HG02981 (cell line): ENCODE measurements at regions not wholly inside any gene's neighbourhood (a gene's known extent, or its start where the extent isn't known, plus 50 kb on each side); places are given as distances from the start of the nearest gene placed in this dataset.
"Not testable (repeated sequence)": the region's sequence is repeated elsewhere in the genome, so short reads cannot be mapped to it uniquely, and the experiment has no call there.

Experiments used
- ATAC-seq: cut with Tn5 transposase; IDR thresholded peaks from one replicate; pipeline ENCODE4 v1.9.1; 2021; ENCODE audit warnings: mild to moderate bottlenecking, moderate library complexity; ENCODE audit not compliant: unreplicated experiment

DNA sequence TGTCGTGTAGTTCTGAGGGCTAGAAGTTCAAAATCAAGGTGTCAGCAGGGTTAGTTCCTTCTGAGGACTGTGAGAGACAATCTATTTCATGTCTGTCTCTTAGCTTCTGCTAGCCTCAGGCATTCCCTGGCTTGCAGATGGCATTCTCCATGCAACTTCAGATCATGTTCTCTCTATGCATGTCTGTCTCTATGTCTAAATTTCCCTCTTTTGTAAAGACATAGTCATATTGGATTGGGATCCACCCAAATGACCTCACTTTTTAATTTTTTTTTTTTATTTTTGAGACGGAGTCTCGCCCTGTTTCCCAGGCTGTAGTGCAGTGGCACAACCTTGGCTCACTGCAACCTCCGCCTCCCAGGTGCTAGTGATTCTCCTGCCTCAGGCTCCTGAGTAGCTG is 104.6 kb downstream of the RAP2B start:
- ATAC-seq = no peak

DNA sequence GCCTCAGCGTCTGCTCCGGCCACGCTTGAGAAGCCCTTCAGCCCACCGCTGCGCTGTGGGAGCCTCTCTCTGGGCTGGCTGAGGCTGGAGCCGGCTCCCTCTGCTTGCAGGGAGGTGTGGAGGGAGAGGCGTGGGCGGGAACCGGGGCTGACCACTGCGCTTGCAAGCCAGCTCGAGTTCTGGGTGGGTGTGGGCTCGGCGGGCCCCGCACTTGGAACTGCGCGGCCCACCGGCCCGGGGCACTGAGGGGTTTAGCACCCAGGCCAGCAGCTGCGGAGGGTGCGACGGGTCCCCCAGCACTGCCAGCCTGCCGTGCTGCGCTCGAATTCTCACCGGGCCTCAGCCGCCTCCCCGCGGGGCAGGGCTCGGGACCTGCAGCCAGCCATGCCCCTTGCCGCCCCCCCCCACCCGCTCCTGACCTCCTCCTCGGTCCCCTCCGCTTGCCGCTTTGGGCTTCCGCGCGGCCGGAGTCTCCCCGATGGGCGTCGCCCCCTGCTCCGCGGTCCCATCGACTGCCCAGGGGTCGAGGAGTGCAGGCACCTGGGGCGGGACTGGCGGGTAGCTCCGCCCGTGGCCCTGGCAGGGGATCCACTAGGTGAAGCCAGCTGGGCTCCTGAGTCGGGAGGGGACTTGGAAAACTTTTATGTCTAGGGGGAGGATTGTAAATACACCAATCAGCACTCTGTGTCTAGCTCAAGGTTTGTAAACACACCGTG is 106.7 kb downstream of the RAP2B start:
- ATAC-seq = no peak

DNA sequence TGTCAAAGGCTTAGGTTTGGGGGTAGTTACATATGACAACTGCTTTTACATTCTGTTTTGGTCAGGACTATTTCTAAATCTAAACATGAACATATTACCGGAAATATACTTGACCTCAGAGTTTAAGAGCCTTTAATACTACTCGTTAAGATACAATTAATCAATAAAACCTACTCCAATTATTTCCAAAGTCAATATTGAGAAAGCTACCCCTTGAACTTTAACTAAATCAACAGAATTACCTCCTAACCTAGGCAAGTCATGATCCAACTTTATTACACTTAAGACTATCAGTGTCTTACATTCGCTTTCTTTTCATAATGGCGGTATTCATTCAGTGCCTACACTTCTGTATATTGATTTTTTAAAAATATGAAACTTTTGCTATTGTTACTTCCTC is 107.7 kb downstream of the RAP2B start:
- no peak for ATAC-seq

DNA sequence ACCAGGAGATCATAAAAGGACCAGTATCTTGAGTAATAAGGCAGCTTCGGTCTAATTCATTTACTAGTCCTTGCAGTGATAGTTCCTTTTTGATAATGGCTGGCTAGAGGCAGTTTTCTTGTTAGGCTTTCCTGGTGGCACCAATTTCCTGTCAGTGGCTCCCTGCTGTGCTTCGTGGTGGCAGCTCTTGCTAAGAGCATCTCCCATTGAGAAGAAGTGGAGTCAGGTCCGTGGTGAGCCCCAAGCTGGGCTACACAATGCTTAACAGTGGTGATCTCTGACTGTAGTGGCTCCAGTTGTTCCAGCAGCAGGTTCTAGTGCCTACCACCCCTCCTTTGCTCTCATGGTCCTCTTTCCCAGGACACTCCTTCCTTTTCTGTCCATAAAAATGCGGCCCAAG is 111.2 kb downstream of the RAP2B start:
- ATAC-seq = no peak

DNA sequence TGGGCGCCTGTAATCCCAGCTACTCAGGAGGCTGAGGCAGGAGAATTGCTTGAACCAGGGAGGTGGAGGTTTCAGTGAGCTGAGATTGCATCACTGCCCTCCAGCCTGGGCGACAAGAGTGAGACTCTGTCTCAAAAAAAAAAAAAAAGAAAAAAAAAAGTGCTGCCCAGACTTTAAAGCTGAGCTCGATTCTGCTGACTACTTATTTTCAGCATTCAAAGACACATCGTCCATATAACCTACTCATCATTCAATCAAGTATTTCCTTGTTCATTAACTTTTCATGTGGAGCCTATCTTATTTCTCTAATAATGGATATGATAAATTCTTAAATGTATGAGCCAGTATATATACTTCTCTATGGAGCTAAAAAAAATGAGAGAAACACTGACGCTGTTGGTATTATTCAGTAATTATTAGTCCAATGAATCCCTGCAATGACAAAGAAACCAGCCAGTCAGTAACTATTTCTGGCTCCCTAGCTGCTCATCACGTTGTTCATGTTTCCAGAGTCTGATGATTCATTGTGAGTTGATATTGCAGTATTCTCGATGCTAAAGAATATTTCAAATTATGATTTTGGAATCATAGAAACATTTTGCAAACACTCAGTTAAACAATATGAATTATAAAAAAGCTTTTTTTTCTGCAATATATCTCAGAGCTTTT is 111.9 kb downstream of the RAP2B start:
- no peak for ATAC-seq

DNA sequence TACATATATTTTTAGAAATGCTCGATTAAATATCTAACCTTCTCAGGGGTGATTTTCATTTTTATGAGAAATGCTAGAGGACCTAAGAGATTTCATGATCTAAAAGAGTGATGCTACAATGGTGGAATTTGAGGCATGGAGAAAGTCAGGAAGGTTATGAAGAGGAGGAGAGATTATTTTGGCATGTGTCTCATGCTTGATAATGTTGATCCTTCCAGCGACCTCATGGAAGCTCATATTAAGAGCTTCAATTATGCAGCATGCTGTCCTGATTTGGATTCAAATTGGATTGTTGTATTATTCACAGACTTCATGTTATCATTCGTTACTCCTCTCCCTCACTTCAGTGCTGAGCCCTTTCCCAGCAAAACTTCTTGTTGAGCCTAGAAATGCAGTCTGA is 112.5 kb downstream of the RAP2B start:
- ATAC-seq = no peak

DNA sequence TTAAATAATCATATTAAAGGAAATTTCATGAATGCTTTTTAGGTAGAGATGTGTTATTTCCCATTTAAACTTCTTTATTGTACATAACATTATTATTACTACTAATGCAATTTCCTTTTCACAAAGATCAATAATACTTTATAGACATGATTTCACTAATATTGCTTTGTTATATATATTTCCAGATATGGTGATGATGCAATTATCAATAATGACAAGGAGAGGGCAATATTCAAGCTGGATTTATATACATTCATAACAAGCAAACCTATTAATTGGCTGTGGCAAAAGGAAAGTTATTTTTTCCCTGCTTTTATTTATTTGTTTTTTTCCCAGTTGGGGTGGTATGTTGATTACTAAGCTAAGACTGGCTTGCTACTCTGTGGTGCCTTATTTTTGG is 113.5 kb downstream of the RAP2B start:
- no peak for ATAC-seq

DNA sequence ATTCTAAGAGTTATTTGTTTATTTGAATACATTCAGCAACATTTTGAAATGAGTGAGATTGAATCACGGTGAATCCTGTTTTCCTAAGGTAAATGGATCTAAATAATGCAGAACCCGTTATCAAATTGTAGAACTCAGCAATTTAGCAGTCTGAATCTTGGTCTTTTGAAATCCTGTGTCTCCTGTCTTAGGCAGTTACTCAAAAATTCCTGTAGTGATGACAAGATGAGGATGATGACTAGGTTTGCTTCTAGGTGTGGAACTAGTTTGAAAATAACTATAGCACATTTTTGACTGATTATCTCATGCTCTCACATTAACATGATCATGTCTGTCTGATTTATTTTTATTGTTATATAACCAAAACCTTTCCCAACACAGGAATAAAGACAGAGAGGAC is 115.0 kb downstream of the RAP2B start:
- ATAC-seq = no peak

DNA sequence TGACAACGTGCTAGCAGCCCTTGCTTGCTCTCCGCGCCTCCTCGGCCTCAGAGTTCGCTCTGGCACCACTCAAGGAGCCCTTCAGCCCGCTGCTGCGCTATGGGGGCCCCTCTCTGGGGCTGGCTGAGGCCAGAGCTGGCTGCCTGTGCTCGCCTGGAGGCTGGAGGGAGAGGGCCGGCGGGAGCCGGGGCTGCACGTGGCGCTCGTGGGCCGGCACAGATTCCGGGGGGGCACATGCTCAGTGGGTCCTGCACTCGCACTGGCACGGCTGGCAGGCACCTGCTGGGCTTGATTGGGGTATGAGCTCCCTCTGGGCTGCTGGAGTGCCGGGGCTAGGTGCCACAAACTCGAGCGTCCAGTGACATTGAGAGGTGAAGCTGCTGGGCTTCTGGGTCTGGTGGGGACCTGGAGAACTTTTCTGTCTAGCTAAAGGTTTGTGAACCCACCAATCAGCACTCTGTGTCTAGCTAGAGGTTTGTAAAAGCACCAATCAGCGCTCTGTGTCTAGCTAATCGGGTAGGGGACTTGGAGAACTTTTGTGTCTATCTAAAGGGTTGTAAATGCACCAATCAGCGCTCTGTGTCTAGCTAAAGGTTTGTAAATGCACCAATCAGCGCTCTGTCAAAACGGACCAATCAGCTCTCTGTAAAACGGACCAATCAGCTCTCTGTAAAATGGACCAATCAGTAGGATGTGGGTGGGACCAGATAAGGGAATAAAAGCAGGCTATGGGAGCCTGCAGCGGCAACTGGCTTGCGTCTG is 119.4 kb downstream of the RAP2B start:
- not testable (repeated sequence) for ATAC-seq

DNA sequence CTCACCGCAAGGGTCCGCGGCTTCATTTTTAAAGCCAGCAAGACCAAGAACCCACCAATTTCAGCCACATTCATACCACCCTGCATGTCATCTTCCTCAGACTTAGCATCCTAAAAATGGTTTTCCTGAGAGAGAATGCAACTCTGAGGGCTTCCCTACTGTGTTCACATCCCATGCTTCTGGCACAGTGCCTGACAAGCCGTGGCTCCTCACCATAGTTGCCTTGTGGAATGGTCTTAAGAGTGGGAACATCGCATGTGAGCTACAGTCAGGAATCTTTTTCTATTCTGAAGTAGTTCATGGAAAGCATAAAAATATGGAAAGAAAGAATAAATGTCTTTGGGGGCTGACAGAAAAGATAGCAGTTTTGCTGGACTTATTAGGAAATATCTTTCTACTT is 120.3 kb downstream of the RAP2B start:
- no peak for ATAC-seq

DNA sequence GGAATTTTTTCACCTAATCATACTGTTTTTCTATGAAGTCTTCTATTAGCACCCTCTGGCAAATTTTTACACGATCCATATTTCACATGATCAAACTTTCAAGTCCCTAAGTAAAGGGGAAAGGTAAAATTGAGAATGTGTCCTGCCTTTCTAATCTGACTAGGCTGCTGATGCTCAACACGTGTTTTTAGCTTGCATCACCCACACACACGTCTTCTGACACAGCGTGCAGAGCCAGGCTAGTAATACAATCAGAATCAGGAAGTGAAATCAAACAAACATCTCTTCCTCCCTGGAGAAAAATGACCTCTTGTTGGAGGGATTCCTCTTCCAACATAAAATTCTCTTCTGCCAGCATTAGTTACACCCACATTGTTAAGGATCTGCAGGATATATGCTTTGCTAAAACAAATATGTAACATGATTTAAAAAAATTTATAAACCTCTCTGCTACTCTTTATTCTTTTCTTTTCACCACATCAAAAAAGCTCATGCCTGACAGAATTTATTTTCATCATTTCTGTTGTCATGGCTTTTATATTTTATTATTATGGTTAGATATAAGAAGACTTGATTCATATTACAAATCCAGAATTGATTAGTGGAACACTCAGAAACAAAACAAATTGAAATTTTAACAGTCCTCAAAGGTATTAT is 122.4 kb downstream of the RAP2B start:
- ATAC-seq = peak; percentile 54

DNA sequence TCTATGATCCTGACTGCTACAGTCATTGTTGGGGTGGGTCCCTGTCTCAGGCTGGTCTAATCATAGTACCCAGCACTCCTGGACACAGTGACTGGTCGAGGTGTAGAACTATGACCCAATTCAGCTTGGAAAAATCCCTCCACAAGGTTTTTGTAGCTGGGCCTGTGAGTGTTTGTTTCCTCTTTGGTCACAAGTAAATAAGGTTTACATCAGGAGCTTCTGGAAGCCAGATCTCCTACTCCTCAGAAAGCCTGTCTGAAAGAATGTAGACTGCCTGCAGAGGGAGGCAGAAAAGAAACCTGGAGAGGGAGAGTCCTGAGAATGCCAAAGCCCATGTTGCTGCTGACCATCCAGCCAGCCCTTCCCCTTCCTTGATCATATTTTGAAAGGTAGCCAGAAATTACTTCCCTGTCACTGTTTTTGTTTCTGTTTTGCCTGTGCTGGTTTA is 123.2 kb downstream of the RAP2B start:
- no peak for ATAC-seq

DNA sequence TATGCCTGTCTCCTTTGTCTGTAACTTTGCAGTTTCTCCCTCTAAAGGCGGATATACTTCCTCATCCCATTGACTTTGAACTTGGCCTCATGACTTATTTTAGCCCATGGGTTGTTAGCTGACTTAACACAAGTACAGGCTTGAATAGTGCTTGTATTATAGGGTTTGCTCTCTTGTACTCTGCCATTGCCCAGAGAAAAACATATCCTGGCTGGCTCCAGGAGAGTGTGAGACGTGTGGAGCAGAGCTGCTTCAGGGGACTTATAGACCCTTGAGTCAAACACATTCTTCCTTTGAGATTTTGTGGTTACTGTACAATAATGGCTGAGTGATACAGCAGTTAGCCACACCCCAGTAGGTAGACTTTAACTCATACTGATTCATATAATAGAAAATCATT is 124.0 kb downstream of the RAP2B start:
- ATAC-seq = no peak

DNA sequence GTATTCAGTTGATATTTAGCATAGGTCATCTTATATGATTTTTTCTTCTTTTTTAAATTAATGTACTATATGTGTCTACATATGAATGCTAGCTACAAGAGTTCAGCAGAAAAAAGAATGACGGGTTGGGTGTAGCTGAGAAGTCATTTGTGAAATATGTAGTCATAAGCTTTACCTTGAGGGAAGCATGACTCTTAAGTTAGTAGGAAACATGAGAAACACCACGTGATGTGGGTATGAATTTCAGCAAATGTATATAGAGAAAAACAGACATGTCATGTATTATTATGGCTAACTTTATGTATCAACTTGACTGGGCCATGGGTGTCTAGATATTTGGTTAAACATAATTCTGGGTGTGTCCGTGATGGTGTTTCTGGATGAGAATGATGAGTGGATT is 125.0 kb downstream of the RAP2B start:
- ATAC-seq = no peak

DNA sequence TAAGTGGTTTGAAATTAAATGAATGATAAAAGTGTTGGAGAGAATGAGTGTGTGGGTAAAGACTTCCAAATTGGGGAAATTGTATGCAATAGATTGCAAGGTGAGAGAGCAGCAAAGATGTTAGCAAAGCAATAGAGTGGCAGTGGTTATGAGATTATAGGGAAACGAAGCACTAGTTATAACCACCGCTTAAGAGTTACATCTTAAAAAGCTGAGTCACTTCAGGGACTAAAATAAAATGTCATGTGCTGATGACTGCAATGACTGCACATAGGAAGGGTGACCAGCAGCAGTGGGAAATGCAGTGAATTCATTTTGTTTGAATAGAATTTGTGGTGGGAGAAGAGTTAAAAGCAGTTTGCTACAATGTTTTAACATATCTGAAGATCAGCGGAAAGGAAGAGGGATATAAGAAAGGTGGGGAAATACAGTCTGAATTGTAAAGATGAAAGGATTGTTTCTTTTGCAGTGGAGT is 127.3 kb downstream of the RAP2B start:
- no peak for ATAC-seq

DNA sequence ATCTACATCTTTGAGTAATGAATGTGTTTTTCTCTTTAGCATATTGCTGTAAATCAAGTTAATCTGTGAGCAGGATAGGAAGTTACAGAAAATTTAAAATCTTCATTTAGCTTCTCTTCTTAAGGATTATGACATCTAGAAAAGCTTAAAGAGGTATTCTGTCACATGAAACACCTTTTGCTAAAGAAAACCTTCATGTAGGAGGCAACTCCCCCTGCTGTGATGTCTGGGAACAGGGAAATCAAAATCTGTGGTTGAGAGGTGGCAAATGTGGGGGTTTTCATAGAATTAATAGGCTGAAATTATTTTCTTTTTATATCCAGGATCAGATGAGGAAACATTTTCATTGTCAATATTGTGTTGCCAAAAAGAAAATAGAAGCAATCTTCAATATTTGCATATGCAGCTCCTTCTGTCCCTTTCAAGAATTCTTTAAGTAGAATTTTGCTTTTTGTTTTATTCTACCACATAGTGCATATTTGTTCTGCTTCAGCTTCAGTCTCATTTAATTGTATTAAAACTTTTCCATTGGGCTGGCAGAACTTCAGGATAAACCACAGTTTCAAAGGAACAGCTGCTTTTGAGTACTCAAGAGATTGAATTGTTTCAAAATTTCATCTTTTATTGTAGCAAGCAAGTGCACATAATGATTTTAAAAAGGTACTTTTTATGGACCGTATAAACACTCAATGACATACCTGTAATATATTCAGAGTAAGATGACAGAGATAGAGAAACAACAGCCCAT is 128.4 kb downstream of the RAP2B start:
- ATAC-seq = no peak

DNA sequence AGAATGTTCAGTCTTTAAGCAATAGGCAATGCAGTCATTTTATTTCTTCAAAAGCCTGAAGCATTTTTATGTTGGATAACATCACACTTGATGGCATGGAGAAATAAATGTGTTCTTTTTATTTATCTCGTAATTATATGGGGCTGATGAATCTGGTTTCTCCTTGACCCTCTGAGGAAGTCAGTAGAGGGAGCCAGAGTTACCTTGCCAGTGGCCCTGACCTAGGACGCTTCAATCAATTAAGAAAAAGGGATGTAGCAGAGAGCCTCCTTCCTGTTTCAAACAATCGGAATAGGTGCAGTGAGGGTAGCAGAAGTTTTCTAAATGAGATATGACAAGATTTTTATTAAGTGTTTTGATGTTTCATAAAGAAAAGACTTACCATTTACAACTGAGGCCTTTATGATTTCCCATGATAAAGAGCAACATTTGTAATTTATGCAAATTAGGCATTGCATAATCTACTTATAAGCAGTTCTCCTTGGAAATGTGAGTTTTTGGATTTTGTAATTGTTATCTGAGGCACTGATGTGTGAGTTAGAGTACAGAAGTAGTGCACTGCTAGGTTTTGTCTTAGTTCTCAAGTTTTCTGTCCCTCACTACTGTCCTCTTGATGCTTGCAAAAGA is 129.1 kb downstream of the RAP2B start:
- no peak for ATAC-seq

DNA sequence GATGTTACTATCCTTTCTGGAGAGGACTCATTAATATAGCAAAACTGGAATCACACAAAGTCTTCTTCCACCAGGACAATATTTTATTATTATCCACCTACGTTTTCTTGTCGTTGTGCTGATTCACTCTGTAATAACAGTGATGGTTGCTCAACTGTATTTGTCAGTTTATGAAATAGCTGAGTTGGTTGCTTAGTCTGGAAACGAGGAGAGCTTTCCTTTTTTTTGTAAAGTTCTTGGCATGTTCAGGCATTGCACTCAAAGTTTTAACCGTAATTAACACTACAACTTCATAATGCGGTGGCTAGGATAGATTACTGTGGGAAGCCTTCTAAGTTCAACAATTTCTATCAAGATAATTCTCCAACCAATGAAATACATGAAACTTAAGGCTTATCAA is 131.2 kb downstream of the RAP2B start:
- ATAC-seq = no peak

DNA sequence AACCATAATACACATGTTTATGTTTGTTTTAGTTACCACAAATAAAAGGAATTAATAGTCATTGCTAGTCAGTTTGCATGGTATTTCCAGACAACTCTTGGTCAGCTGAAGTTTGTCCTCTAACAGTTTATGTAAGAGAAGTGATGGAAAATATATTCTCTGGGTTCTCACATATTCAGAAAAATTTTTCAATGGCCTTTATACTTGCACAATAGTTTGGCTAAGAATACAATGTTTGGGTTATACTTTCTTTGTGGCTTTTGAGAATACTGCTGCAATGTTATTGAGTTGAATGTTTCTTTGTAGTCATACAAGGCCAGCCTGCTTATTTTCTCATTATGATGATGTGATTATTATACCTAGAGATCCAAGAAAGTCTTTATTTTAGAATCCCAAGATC is 133.9 kb downstream of the RAP2B start:
- no peak for ATAC-seq

DNA sequence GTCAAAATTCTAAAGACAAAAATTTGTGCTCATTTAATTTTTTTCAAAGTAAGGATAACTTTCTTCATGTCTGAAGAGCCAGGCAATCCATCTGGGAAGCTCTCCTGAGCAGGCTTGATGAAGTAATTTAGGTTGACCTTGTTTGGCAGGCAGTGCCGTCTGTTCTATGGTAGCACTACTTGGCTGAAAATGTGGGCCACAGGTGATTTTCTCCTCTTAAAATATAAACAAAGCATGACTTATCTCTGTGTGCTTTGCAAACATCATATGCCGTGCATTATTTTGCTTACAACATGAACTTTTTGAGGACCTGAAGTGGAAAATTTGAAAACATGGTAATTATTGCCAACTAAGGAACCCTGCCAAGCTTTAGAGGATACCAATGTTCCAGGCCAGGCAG is 143.2 kb downstream of the RAP2B start:
- no peak for ATAC-seq
